Mucosa of descending colon (tissue), 3 donors: ENCODE measurements at regions not wholly inside any gene's neighbourhood (a gene's known extent, or its start where the extent isn't known, plus 50 kb on each side); places are given as distances from the start of the nearest gene placed in this dataset.

Experiments
- ATAC-seq: fragments of 200-7000 bp; cut with Tn5 transposase; one replicate; pipeline ENCODE4 v1.9.1; 2020; ENCODE audit warnings: mild to moderate bottlenecking, moderate library complexity
- DNase-seq, 3 donors: peaks; one replicate each; pipeline ENCODE4 v3.0.0-alpha.2; 2020
- H3K36me3 ChIP-seq: fragments of 200-600 bp; one replicate; pipeline ENCODE4 v1.8.0; 2021; ENCODE audit warnings: low read depth, mild to moderate bottlenecking
- H3K4me1 ChIP-seq: fragments of 200-600 bp; one replicate; pipeline ENCODE4 v1.8.0; 2021; ENCODE audit warnings: low read depth, mild to moderate bottlenecking
- H3K4me3 ChIP-seq: fragments of 200-600 bp; one replicate; pipeline ENCODE4 v1.8.0; 2021; ENCODE audit warnings: mild to moderate bottlenecking
- H3K9me3 ChIP-seq: fragments of 200-600 bp; one replicate; pipeline ENCODE4 v1.8.0; 2021; ENCODE audit warnings: mild to moderate bottlenecking
- intact Hi-C, 2 donors: fragments of 100-400 bp; cut with DNase I in 1 of 2; cut with micrococcal nuclease in 1 of 2; formaldehyde crosslinking; loops; one replicate each; pipeline versions ENCODE4 v1.11.0 to v1.11.1; 2022; cut with DNase I, micrococcal nuclease
- TF ChIP-seq, protein P1 (sequence below): fragments of 200-600 bp; IDR thresholded peaks from one replicate; pipeline ENCODE4 v1.8.0; 2022; ENCODE audit warnings: antibody characterized with exemption, mild to moderate bottlenecking
- donor health status: DM: no; HTN: no; CAD: no; lungs with moderate emphysema.
- donor health status: DM: no; HTN: no; CAD: no.
- donor health status: DM: no; HTN: yes; CAD: no.

DNA sequence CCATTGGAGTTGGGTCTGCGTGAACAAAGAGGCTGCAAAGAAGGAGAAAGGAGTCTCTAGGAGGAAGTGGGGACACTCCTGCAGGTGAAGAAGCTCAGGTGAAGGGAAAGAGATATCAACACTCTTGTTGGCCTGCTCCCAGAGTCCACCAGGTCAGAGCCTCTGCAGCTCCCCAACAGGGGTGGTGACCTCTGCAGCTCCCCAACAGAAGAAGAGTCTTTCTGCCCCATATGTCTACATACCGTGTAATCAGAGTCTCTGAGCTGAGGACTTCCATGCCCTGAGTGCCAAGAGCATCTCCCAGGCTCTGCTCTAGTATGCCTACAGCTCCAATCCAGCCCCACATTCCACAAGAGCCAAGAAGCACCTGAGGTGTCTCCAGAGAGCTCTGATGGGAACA is 67.4 kb upstream of the TRPC7 start:
- no peak for ATAC-seq
- DNase-seq = no peak
- intact Hi-C loops = no loop called here
- no peaks in the 10 kb centered on the region for H3K9me3 ChIP-seq
- TF ChIP-seq, protein P1, sequence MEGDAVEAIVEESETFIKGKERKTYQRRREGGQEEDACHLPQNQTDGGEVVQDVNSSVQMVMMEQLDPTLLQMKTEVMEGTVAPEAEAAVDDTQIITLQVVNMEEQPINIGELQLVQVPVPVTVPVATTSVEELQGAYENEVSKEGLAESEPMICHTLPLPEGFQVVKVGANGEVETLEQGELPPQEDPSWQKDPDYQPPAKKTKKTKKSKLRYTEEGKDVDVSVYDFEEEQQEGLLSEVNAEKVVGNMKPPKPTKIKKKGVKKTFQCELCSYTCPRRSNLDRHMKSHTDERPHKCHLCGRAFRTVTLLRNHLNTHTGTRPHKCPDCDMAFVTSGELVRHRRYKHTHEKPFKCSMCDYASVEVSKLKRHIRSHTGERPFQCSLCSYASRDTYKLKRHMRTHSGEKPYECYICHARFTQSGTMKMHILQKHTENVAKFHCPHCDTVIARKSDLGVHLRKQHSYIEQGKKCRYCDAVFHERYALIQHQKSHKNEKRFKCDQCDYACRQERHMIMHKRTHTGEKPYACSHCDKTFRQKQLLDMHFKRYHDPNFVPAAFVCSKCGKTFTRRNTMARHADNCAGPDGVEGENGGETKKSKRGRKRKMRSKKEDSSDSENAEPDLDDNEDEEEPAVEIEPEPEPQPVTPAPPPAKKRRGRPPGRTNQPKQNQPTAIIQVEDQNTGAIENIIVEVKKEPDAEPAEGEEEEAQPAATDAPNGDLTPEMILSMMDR = no peak
- H3K4me3 ChIP-seq = no peak overlapping the region
- H3K4me1 ChIP-seq = no peaks in the 10 kb centered on the region
- no peaks in the 10 kb centered on the region for H3K36me3 ChIP-seq

DNA sequence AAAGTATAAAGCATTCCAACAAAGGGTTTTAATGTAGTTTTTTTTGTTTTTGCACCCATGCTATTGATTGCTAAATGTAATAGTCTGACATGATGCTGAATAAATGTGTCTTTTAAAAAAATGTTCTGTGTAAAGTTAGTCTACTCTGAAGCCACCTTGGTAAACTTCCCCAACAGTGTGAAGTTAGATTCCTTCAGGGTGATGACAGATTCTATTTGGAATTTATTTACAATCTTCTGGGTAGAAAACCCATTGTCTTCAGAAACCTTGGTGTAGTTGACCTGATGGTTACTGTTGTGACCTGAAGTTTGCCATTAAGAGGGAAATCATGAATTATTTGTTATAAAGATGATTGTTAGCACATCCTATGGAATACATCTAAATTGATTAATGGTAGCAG is 64.7 kb upstream of the TRPC7 start:
- no peaks in the 10 kb centered on the region for H3K36me3 ChIP-seq
- no peaks in the 10 kb centered on the region for H3K4me1 ChIP-seq

DNA sequence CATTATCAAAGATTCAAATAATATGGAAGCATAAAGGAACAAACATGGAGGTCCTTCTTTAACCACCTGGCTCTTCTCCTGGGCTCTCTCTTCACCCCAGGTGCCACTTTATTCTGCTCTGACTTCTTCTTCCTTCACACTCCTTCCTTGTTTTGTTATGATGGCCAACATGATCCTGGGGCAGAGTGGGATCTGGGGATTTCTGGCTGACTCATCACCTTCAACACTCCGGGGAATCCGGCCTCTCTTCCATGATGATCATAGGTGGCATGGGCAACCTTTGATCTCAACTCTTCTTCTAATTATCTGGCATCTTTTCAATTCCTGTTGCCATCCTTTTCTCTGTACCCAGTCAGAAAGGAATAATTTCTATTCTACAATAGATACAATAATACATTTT is 62.1 kb upstream of the TRPC7 start:
- no peak overlapping the region for H3K4me3 ChIP-seq
- no peaks in the 10 kb centered on the region for H3K36me3 ChIP-seq
- no peaks in the 10 kb centered on the region for H3K4me1 ChIP-seq
- no peaks in the 10 kb centered on the region for H3K9me3 ChIP-seq
- intact Hi-C loops = loop anchor here (5.0 to 10.0 kb wide), 2 partner anchors 173 to 180 kb away; no protein-coding TSS in a partner anchor
- no peak for ATAC-seq
- DNase-seq = no peak
- TF ChIP-seq, protein P1 = no peak

More for the DNA sequence above, 64.7 kb upstream of the TRPC7 start:
- TF ChIP-seq, protein P1 = no peak
- ATAC-seq (no peak), DNase-seq (no peak)
- intact Hi-C loops = no loop called here
- no peak overlapping the region for H3K4me3 ChIP-seq
- H3K9me3 ChIP-seq = no peaks in the 10 kb centered on the region

DNA sequence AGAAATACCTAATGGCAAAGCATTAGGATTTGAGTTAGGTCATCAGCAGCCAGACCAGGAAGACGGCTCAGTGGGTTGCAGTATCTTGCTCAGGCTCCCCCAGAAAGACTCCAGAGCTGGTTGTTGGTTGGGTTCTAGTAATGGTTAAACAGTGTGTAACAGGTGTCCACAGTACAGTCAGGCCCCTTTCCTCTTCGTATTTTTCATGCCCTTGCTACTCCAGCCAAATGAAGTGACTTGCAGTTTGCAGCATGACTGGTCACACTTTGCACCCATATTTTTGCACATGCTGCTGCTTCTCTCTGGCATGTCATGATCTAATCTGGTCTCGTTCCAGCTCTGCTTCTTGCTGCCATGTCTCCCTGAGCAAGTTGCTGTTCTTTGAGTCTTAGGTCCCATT is 60.6 kb upstream of the TRPC7 start:
- no peak for ATAC-seq
- no peak for DNase-seq
- Histone ChIP-seq H3K36me3 (no peaks in the 10 kb centered on the region), H3K4me3 (no peak overlapping the region), H3K4me1 (no peaks in the 10 kb centered on the region), H3K9me3 (no peaks in the 10 kb centered on the region)
- intact Hi-C loops = loop anchor here (5.0 to 10.0 kb wide), 2 partner anchors 171 to 179 kb away; no protein-coding TSS in a partner anchor
- TF ChIP-seq, protein P1 = no peak

DNA sequence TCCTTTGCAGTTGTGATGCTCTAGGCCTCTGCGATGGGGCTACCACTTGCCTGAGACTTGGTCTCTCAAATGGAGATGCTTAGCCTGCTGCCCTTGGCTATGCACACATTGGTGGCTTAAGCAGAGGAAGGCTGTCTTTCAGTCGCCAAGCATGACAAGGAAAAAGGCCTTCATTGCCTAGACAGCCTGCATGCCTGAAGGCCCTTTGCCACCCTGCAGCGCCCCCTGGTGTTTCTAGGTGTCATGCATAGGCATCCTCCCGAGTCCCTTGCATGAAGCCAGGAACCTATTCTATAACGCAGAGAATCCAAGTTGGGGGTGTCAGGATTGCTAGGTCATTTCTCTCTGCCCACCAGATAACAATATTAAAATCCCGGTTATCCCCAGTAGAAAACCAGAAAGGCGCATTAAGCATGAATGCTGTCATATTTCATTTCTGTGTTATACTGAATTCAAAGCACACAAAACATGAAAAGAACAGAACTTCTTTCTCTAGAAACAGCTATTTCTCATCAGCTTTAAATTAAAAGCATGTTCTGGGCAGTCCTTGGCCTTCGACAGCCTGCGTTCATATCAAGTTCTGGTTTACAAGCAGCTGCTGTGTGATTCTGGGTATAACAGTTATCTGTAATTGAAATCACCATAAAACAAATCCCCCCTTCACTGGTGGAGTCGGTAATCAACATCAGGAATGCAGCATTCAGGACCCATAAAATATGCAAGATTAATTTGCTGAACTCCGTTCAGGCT is 59.7 kb upstream of the TRPC7 start:
- peak; percentile 55 to 90 (median 82) for DNase-seq

More for the DNA sequence above, 59.7 kb upstream of the TRPC7 start:
- Histone ChIP-seq H3K4me1 (no peaks in the 10 kb centered on the region), H3K36me3 (no peaks in the 10 kb centered on the region), H3K4me3 (no peak overlapping the region), H3K9me3 (no peaks in the 10 kb centered on the region)
- intact Hi-C loops = loop anchor here (5.0 to 10.0 kb wide), 2 partner anchors 170 to 178 kb away; no protein-coding TSS in a partner anchor
- TF ChIP-seq, protein P1 = peak; percentile 29
- peak; percentile 82 for ATAC-seq
